HEK293T (cell line): ENCODE measurements at regions not wholly inside any gene's neighbourhood (a gene's known extent, or its start where the extent isn't known, plus 50 kb on each side); places are given as distances from the start of the nearest gene placed in this dataset.

Source experiments
- ARNT ChIP-seq: fragments of 450-650 bp; IDR thresholded peaks from 2 replicates; pipeline ENCODE4 v1.6.1; 2017; ENCODE audit warnings: mild to moderate bottlenecking
- BHLHE40 ChIP-seq: fragments of 450-650 bp; IDR thresholded peaks from 2 replicates; pipeline ENCODE4 v1.6.1; 2016; ENCODE audit warnings: mild to moderate bottlenecking, moderate library complexity, borderline replicate concordance
- CTBP1 ChIP-seq: fragments of 450-650 bp; IDR thresholded peaks from 2 replicates; pipeline ENCODE4 v1.6.1; 2016; ENCODE audit warnings: borderline replicate concordance
- ELF4 ChIP-seq: fragments of 450-650 bp; IDR thresholded peaks from 2 replicates; pipeline ENCODE4 v1.6.1; 2017; ENCODE audit warnings: antibody characterized with exemption
- FOXA1 ChIP-seq: fragments of 450-650 bp; IDR thresholded peaks from 2 replicates; pipeline ENCODE4 v1.6.1; 2016; ENCODE audit warnings: mild to moderate bottlenecking
- FOXK2 ChIP-seq: fragments of 450-650 bp; IDR thresholded peaks from 2 replicates; pipeline ENCODE4 v1.6.1; 2016; ENCODE audit warnings: mild to moderate bottlenecking
- HDGF ChIP-seq: fragments of 450-650 bp; IDR thresholded peaks from 2 replicates; pipeline ENCODE4 v1.6.1; 2017; ENCODE audit warnings: antibody characterized with exemption, borderline replicate concordance
- L3MBTL2 ChIP-seq: fragments of 450-650 bp; conservative IDR thresholded peaks from 2 replicates; pipeline ENCODE4 v1.6.1; 2016; ENCODE audit warnings: mild to moderate bottlenecking
- PKNOX1 ChIP-seq: fragments of 450-650 bp; IDR thresholded peaks from 2 replicates; pipeline ENCODE4 v1.6.1; 2016
- SP1 ChIP-seq: fragments of 450-650 bp; IDR thresholded peaks from 2 replicates; pipeline ENCODE4 v1.6.1; 2017
- SUZ12 ChIP-seq: fragments of 450-650 bp; IDR thresholded peaks from 2 replicates; pipeline ENCODE4 v1.6.1; 2016; ENCODE audit warnings: mild to moderate bottlenecking
- TARDBP ChIP-seq: fragments of 450-650 bp; IDR thresholded peaks from 2 replicates; pipeline ENCODE4 v1.6.1; 2016
- ZNF384 ChIP-seq: fragments of 450-650 bp; IDR thresholded peaks from 2 replicates; pipeline ENCODE4 v1.6.1; 2016

- TF ChIP-seq FOXK2 (no peak), ZNF384 (no peak), SP1 (no peak), CTBP1 (no peak), PKNOX1 (no peak), L3MBTL2 (no peak), HDGF (no peak), ARNT (no peak), TARDBP (no peak), BHLHE40 (no peak), FOXA1 (no peak), SUZ12 (no peak), ELF4 (no peak)
Measured at GRCh38 chr2:192560326-192560725, 365.6 kb upstream of the TMEFF2 start.
